GM18508 (cell line): ENCODE measurements at regions not wholly inside any gene's neighbourhood (a gene's known extent, or its start where the extent isn't known, plus 50 kb on each side); places are given as distances from the start of the nearest gene placed in this dataset.

Experiments
- ATAC-seq: cut with Tn5 transposase; IDR thresholded peaks from one replicate; pipeline ENCODE4 v1.9.1; 2021; ENCODE audit warnings: moderate number of reproducible peaks; ENCODE audit not compliant: insufficient read depth, unreplicated experiment

DNA sequence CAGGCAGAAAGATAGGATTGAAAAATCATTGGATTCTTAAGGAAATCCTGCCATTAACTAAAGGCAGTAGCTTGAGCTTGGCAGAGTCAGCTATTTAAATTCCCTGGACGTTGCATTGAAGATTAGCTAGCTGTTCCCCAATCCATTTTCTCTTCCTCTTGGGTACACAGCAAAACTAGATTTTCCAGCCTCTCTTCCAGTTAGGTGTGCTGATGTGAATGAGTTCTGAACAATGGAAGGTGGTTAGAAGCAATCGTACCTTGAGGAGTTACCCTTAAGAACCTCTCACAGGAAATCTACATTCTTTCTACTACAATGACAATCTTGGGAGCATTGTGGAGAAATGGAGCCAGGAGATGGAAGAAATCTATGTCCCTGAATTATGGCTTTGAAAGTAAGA, 383.2 kb upstream of the TBL1XR1 start:
- ATAC-seq: no peak

GRCh38 chr3:177585271-177585670, 388.0 kb upstream of the TBL1XR1 start:
- ATAC-seq: no peak

DNA sequence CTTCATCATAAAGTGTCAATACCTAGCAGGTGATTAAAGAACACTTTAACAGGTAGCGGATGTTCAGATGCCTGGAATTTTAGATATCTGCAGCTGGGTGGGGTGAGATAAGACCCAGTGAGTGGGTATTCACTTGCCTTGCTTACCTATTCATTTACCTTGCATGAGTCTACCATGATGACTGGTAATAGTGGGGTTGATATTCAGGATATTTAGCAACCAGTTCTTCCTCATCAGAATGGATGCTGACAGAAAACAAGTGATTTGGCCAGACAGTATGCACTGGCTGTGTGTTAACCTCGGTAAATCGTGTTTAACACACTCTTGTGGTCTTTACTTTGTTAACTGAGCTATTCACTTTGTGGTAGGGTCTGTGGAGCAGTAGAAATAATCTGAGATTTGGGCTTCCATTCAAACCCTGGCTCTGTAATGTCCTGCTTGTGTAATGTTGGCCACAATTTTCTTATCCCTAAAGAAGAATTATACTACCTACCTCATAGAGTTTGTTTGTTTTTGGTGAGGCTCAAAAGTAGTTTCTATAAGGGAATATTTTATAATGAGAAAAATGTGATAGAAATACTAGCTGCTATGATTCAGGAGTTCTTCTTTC, 391.9 kb upstream of the TBL1XR1 start:
- ATAC-seq: no peak

GRCh38 chr3:177589911-177590381, 392.7 kb upstream of the TBL1XR1 start:
- ATAC-seq: peak; percentile 60

DNA sequence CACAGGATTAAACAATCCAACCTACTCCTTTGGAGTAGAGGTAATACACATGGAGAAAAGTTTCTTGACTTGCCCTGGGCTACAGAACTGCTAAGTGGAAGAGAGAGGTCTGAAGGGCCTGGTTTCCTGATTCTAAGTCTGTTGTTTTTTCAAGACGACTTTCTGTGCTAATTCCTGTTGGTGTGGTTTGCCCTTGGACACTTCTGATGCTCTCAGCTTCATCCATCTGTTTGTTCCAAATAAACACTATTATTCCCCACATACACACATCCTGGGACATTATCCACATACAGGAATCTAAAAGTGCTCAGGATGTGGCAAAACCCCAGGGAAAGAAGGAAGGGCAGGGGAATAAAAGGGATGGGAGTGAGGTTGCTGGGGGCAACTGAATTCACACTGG, 393.5 kb upstream of the TBL1XR1 start:
- ATAC-seq: no peak

- no peak for ATAC-seq
These were observed 394.1 kb upstream of the TBL1XR1 start for GRCh38 chr3:177591379-177591778.

DNA sequence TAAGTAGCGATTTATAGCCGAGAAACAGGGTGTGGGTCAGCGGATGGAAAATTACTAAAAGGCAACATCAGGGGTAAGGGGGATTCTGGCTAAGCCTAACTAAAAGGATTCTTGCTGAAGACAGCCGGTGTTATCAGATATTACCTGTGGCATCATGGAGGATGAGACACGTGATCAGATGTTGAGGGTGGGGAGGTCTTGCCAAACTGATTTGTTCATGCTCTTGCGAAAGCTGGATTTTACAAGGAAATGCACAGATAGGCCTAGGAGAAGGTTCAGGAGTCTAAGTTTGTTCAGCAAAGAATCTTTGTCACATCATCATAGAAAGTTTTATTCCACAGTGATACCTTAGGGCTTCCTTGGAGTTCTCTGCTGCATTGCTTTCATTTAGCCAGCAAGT, 396.8 kb upstream of the TBL1XR1 start:
- no peak for ATAC-seq

DNA sequence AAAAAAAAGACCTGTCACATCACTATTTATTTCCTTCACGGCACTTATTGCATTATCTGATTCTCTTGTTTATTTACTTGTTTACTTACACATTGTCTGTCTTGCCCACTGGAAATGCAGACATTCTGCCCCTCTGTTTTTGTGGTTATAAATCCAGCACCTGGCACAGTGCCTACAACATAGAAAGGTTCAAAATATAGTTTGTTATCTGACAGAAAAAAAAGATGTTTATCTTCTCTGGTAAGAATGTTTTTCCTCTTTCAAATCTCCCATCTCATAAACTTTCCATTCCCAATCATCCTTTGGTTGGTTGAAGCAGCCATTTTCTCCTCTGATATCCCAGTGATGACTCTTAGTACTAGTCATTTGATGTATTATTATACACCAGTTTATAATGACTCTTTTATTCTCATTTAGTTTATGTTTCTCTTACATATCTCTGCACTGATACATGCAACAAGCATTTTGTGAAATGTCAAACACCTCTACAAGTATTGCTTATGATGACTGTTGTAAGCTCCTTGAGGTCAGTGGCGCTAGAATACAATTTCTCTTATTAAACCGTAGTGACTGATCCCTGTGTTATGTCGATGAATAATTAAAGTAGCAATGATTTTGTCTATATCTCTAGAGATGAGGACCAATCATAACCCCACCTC, 398.4 kb upstream of the TBL1XR1 start:
- ATAC-seq: no peak

GRCh38 chr3:177596248-177596815, 399.1 kb upstream of the TBL1XR1 start:
- ATAC-seq: no peak

GRCh38 chr3:177596816-177597271, 399.6 kb upstream of the TBL1XR1 start:
- ATAC-seq: no peak

DNA sequence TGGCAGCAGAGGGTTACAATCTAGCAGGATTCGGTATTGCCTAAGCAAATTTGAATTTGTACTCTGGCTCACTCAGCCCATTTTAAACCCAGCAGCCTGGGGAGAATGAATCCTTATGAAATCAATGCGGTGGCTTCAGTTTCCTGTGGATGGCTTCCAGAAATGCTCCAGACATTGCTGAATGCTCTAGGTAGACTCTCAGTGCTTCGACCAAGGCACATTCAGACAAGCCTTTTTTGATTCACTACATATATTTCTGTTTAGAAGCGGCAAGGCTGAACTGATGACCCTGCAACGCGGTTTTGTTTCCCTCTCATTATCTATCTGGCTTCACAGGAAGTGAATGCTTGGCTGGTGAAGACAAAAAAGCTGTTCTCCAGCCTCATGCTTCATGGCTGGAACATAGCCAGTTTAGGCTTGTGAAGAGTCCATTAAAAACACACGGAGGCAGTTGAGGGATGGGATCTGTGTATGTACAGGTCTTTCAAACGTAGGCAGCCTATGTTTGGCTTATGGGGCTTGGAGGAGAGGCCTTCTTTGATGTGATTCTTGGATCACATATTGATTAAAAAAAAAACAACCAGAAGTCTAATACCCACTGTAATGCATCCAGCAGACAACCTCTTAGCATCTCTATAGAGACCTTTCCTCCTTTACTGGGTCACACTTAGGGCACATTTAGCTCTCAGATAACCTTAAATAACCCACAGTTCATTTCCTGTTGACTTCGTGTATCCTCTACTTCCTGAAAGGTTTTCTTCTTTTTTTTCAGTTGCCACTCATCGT, 400.2 kb upstream of the TBL1XR1 start:
- peak; percentile 83 for ATAC-seq

GRCh38 chr3:177598097-177598833, 401.0 kb upstream of the TBL1XR1 start:
- ATAC-seq: no peak

- ATAC-seq: no peak
These were observed 402.0 kb upstream of the TBL1XR1 start for GRCh38 chr3:177599326-177599725.

GRCh38 chr3:177599837-177600236, 402.6 kb upstream of the TBL1XR1 start:
- ATAC-seq: no peak

DNA sequence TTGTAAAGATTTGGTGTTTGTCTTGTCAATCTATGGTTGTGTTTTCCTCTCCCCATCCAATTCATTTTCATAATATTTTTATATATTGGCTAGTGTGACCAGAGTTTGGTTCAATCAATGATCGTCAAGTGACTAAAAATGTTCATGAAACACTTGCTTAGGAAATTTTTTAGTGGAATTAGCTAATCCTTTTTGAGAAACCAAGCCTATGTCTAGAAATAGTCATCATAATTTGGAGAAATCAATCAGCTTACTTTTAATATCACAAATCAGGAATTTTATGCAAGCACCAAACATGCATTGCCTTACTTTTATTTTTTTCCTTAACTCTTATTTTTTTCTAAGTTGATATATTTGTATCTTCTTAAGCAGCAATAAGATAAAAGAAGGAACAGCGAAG, 403.1 kb upstream of the TBL1XR1 start:
- no peak for ATAC-seq

DNA sequence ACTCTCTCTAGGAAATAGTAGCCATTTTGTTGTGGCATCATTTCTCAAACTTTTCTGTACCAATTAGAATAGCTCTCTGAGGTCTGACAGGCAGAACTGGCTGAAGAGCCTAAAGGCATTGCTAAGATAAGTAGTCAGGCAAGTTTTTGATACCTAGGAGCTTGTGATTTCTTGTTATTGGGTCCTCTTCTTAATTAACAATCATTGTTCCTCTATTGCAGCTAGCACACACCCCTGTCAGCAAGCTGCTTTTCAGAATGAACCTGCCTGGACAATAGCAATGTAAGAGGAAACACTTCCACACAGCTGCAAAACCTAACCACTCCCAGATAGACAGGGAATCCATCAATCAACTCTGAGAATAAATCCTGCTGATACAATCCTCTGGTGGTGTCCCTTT, 403.9 kb upstream of the TBL1XR1 start:
- ATAC-seq: no peak

DNA sequence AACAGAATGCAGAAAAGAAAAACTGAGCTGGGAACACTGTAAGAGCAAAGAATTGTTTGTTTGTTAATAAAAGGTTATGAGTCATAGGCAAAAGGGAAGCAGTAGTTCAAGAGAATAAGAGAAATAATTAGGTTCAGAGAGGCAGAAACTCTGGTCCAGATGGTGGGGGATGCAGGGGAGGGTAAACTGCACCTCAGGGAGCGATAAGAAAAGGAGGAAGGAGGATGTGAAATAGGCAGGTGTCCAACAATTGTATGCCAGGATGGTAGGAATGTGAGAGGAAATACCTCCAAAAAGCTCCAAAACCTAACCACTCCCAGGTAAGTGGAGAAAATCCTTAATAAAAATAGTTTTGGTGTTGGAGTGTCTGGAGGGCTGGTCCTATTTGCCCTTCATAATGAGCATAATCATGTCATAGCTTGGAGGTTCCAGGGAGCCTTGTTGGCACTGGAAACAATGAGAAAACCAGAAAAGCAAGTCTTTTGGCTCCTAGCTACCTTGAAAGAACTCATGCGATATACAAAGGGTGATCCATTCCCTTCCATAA, 405.4 kb upstream of the TBL1XR1 start:
- ATAC-seq: no peak

GRCh38 chr3:177603148-177603603, 405.9 kb upstream of the TBL1XR1 start:
- no peak for ATAC-seq

DNA sequence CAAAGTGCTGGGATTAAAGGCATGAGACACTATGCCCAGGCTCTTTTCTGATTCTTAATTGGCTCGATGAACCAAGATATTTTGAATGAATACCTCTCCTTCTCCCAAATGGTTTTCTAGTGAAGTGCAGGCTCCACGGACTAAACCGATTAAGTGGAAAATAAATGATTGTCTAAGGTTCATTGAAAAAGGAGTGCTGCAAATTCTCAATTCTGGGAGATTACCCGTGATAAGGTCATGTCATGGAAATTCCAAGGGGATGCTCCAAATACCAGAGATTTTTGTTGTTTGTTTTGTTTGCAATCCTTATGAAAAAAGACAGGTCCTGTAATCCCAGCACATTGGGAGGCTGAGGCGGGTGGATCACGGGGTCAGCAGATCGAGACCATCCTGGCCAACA, 406.9 kb upstream of the TBL1XR1 start:
- ATAC-seq: no peak

DNA sequence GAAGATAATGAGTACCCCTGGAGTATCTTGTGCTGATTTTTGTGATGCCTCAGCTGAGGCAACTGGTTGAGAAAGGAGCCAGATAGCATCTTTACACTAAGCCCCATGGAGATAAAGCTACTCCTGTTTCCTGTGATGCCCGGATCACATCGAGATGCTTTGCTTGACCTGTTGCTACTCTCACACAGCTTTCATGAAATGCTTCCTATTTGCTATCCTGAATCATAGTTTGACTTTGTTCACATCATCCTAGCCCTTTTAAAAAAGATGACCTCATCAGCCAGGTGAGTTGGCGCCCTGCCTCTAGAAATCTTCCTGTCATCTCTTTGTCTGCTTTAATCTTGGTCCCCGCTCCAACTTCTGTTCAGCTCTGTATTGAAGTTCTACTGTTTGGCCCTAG, 409.6 kb upstream of the TBL1XR1 start:
- no peak for ATAC-seq
